ENCODE measurements at regions not wholly inside any gene's neighbourhood (a gene's known extent, or its start where the extent isn't known, plus 50 kb on each side); places are given as distances from the start of the nearest gene placed in this dataset.

DNA sequence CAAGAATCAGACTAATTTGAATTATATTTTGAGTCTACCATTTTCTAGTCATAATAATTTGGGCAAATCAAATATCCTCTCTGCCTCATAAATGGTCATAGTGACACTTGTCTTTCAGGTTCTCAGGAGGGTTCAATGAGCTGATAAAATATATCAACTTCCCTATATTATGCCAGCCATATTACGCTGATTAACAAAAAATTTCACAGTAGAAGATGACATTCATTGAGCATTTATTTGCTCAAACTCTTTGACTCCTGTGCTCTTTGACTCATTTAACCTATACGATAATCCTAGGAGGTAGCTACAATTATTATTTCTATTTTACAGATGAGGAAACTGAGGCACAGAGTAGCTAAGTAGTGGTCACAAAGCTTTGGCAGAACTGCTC lies 60.0 kb upstream of the CCDC91 start:
- Histone ChIP-seq H3K9me3 (ENCODE audit: control insufficient read depth in 1 of 2, insufficient read depth in 1 of 2, low read length in 2 of 2) (no peaks in the 10 kb centered on the region), H3K36me3 (ENCODE audit: insufficient read depth, low read length) (no peaks in the 10 kb centered on the region), H3K27ac (ENCODE audit: low read depth in 1 of 2, low read length in 2 of 2) (no peak overlapping the region), H3K27me3 (ENCODE audit: control insufficient read depth in 1 of 2, insufficient read depth in 2 of 2, low read length in 2 of 2) (no peaks in the 10 kb centered on the region), H3K4me3 (ENCODE audit: low read length) (no peak overlapping the region), H3K4me1 (ENCODE audit: insufficient read depth, low read length) (no peaks in the 10 kb centered on the region)
- Mint-ChIP-seq H3K4me1 (ENCODE audit: low read depth) (no peaks in the 10 kb centered on the region), H3K36me3 (ENCODE audit: low read depth) (no peaks in the 10 kb centered on the region), H3K4me3 (no peak overlapping the region), H3K27me3 (peaks cover 7% of the 10 kb centered on the region), H3K27ac (no peak overlapping the region), H3K9me3 (no peaks in the 10 kb centered on the region)
- no peak for ATAC-seq (ENCODE audit: poor library complexity)
- TF ChIP-seq CTCF (IDR thresholded peaks at IDR 0.05) = no peak
- DNase-seq = no peak
- intact Hi-C loops (cut with DNase I, micrococcal nuclease) = no loop called here
- ChIA-PET POLR2A (no interaction called here), CTCF (no interaction called here)

DNA sequence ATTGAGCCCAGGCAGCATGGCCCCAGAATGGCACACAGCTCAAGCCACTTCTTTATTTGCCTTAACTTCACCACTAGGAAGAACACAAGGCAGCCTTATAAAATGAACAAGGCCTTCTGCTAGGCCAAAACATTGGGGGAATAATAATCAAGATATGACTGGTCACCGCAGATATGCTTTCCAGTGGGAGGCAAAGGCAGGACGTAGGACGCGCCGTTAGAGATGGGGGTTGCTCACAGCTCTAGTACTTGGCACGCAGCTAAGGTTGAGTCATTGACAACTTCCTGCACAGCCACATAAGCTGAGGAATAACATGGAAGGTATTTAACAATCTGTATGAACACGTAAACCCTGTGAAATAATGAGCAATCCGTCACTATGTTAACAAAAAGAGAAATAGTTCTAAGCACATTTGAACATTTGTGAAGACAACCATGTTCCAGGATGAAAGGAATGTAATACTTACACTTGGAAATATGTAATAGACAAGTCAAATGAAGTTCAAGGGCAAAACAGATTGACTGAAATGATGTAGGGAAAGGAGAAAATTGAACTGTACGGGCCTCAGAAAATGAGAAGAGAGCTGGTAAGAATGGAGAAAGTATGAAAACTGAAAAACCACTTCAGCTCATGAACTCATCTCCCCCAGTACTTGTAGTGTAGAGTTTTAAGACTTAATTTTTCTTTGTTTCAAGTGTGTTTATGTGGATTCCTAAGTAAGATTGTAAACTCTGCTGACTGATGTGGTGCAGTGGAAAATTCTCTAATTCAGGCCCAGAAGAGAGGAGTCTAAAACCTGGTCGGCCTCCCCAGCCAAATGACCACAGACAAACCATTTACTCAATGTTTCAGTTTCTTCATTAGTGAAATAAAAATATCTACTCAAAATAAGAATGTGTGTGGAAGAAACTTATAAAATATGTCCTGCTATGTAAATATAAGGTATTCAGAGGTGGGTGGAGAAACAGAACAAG lies 59.3 kb upstream of the CCDC91 start:
- intact Hi-C loops (cut with DNase I, micrococcal nuclease) = no loop called here
- CTCF ChIA-PET = interaction anchor here (0.6 kb wide), 1 partner anchor 22 kb away, joined by 3 read pairs; no protein-coding TSS in a partner anchor

DNA sequence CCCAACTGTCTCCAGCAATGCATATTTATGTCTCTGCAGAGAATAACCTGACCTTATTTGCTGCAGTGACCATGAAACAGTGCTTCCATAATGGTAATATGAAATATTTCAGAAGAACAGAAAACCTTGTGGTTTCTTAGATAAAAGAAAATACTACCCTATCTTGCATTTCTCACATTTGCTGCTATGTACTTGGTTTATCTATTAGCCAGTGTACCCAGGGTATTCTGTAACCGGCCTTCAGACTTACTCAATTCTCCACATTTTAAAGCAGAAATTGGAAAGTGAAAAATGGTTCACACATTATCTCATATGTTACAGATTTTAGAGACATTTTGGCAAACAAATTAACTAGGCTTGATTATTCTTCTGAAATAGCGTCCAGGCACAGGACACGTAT lies 57.9 kb upstream of the CCDC91 start:
- no peaks in the 10 kb centered on the region for H3K36me3 Mint-ChIP-seq (ENCODE audit: low read depth)
- H3K4me1 Mint-ChIP-seq (ENCODE audit: low read depth) = no peaks in the 10 kb centered on the region
- no peak for DNase-seq
- peaks cover 7% of the 10 kb centered on the region for H3K27me3 Mint-ChIP-seq
- no peak overlapping the region for H3K27ac Mint-ChIP-seq
- Histone ChIP-seq H3K27me3 (ENCODE audit: control insufficient read depth in 1 of 2, insufficient read depth in 2 of 2, low read length in 2 of 2) (no peaks in the 10 kb centered on the region), H3K27ac (ENCODE audit: low read depth in 1 of 2, low read length in 2 of 2) (no peak overlapping the region), H3K36me3 (ENCODE audit: insufficient read depth, low read length) (no peaks in the 10 kb centered on the region), H3K4me3 (ENCODE audit: low read length) (no peak overlapping the region), H3K4me1 (ENCODE audit: insufficient read depth, low read length) (no peaks in the 10 kb centered on the region), H3K9me3 (ENCODE audit: control insufficient read depth in 1 of 2, insufficient read depth in 1 of 2, low read length in 2 of 2) (no peaks in the 10 kb centered on the region)
- TF ChIP-seq CTCF (IDR thresholded peaks at IDR 0.05) = no peak
- ChIA-PET CTCF (no interaction called here), POLR2A (no interaction called here)
- no peaks in the 10 kb centered on the region for H3K9me3 Mint-ChIP-seq
- no peak overlapping the region for H3K4me3 Mint-ChIP-seq
- no peak for ATAC-seq (ENCODE audit: poor library complexity)
- intact Hi-C loops (cut with DNase I, micrococcal nuclease) = no loop called here

More for the DNA sequence above, 59.3 kb upstream of the CCDC91 start:
- Mint-ChIP-seq H3K4me1 (ENCODE audit: low read depth) (no peaks in the 10 kb centered on the region), H3K27me3 (peaks cover 7% of the 10 kb centered on the region), H3K36me3 (ENCODE audit: low read depth) (no peaks in the 10 kb centered on the region), H3K4me3 (no peak overlapping the region), H3K27ac (no peak overlapping the region), H3K9me3 (no peaks in the 10 kb centered on the region)
- DNase-seq = no peak
- Histone ChIP-seq H3K36me3 (ENCODE audit: insufficient read depth, low read length) (no peaks in the 10 kb centered on the region), H3K27me3 (ENCODE audit: control insufficient read depth in 1 of 2, insufficient read depth in 2 of 2, low read length in 2 of 2) (no peaks in the 10 kb centered on the region), H3K4me3 (ENCODE audit: low read length) (no peak overlapping the region), H3K27ac (ENCODE audit: low read depth in 1 of 2, low read length in 2 of 2) (no peak overlapping the region), H3K9me3 (ENCODE audit: control insufficient read depth in 1 of 2, insufficient read depth in 1 of 2, low read length in 2 of 2) (no peaks in the 10 kb centered on the region), H3K4me1 (ENCODE audit: insufficient read depth, low read length) (no peaks in the 10 kb centered on the region)
- ATAC-seq (ENCODE audit: poor library complexity) = no peak
- TF ChIP-seq CTCF (IDR thresholded peaks at IDR 0.05) = no peak
- POLR2A ChIA-PET = no interaction called here

Data from CD4-positive, alpha-beta T cell (primary cell).